ENCODE measurements at regions not wholly inside any gene's neighbourhood (a gene's known extent, or its start where the extent isn't known, plus 50 kb on each side); places are given as distances from the start of the nearest gene placed in this dataset.

- no peak overlapping the region for H3K27ac ChIP-seq
- DNase-seq (ENCODE audit: low read depth, low spot score), result no peak
- H3K9ac ChIP-seq (ENCODE audit: insufficient read length), result no peak overlapping the region
- no peaks in the 10 kb centered on the region for H3K9me3 ChIP-seq (ENCODE audit: low read depth, low read length)
- no peak for TF ChIP-seq EZH2 (IDR thresholded peaks at IDR 0.05)
- TF ChIP-seq FOXP2 (optimal IDR thresholded peaks at IDR 0.05; ENCODE audit: control extremely low read depth, extremely low read length, insufficient read depth), result no peak
- TF ChIP-seq POLR2AphosphoS5 (IDR thresholded peaks at IDR 0.05; ENCODE audit: borderline replicate concordance, low read depth, low read length), result no peak
- H3K36me3 ChIP-seq (ENCODE audit: insufficient read depth, low read length), result no peaks in the 10 kb centered on the region
- H3K4me3 ChIP-seq, result no peak overlapping the region
Measured at GRCh38 chr10:111836571-111836970, 347.0 kb downstream of the GPAM start.

- no peaks in the 10 kb centered on the region for H3K9me3 ChIP-seq (ENCODE audit: low read depth, low read length)
- no peak for DNase-seq (ENCODE audit: low read depth, low spot score)
- no peak overlapping the region for H3K4me3 ChIP-seq
Measured at GRCh38 chr10:111837086-111837485, 346.5 kb downstream of the GPAM start.

GRCh38 chr10:111837985-111838384 is 345.6 kb downstream of the GPAM start:
- Histone ChIP-seq H3K36me3 (ENCODE audit: insufficient read depth, low read length) (no peaks in the 10 kb centered on the region), H3K9ac (ENCODE audit: insufficient read length) (no peak overlapping the region), H3K4me3 (no peak overlapping the region), H3K9me3 (ENCODE audit: low read depth, low read length) (no peaks in the 10 kb centered on the region), H3K27ac (no peak overlapping the region)
- no peak for DNase-seq (ENCODE audit: low read depth, low spot score)
- no peak for TF ChIP-seq EZH2 (IDR thresholded peaks at IDR 0.05)
- TF ChIP-seq FOXP2 (optimal IDR thresholded peaks at IDR 0.05; ENCODE audit: control extremely low read depth, extremely low read length, insufficient read depth), result no peak
- TF ChIP-seq POLR2AphosphoS5 (IDR thresholded peaks at IDR 0.05; ENCODE audit: borderline replicate concordance, low read depth, low read length), result no peak

More at GRCh38 chr10:111837086-111837485, 346.5 kb downstream of the GPAM start:
- TF ChIP-seq EZH2 (IDR thresholded peaks at IDR 0.05) (no peak), POLR2AphosphoS5 (IDR thresholded peaks at IDR 0.05; ENCODE audit: borderline replicate concordance, low read depth, low read length) (no peak), FOXP2 (optimal IDR thresholded peaks at IDR 0.05; ENCODE audit: control extremely low read depth, extremely low read length, insufficient read depth) (no peak)
- no peaks in the 10 kb centered on the region for H3K36me3 ChIP-seq (ENCODE audit: insufficient read depth, low read length)
- no peak overlapping the region for H3K9ac ChIP-seq (ENCODE audit: insufficient read length)
- no peak overlapping the region for H3K27ac ChIP-seq

GRCh38 chr10:111840546-111840945 is 343.0 kb downstream of the GPAM start:
- TF ChIP-seq EZH2 (IDR thresholded peaks at IDR 0.05) (no peak), POLR2AphosphoS5 (IDR thresholded peaks at IDR 0.05; ENCODE audit: borderline replicate concordance, low read depth, low read length) (no peak), FOXP2 (optimal IDR thresholded peaks at IDR 0.05; ENCODE audit: control extremely low read depth, extremely low read length, insufficient read depth) (no peak)
- H3K4me3 ChIP-seq, result no peak overlapping the region
- no peaks in the 10 kb centered on the region for H3K9me3 ChIP-seq (ENCODE audit: low read depth, low read length)
- H3K9ac ChIP-seq (ENCODE audit: insufficient read length), result no peak overlapping the region
- H3K27ac ChIP-seq, result no peak overlapping the region
- no peak for DNase-seq (ENCODE audit: low read depth, low spot score)
- no peaks in the 10 kb centered on the region for H3K36me3 ChIP-seq (ENCODE audit: insufficient read depth, low read length)

GRCh38 chr10:111852801-111853200 is 330.8 kb downstream of the GPAM start:
- no peaks in the 10 kb centered on the region for H3K9me3 ChIP-seq (ENCODE audit: low read depth, low read length)

GRCh38 chr10:111856631-111857030 is 326.9 kb downstream of the GPAM start:
- TF ChIP-seq FOXP2 (optimal IDR thresholded peaks at IDR 0.05; ENCODE audit: control extremely low read depth, extremely low read length, insufficient read depth), result no peak
- TF ChIP-seq EZH2 (IDR thresholded peaks at IDR 0.05), result no peak
- TF ChIP-seq POLR2AphosphoS5 (IDR thresholded peaks at IDR 0.05; ENCODE audit: borderline replicate concordance, low read depth, low read length), result no peak

More at GRCh38 chr10:111852801-111853200, 330.8 kb downstream of the GPAM start:
- Histone ChIP-seq H3K27ac (no peak overlapping the region), H3K9ac (ENCODE audit: insufficient read length) (no peak overlapping the region), H3K4me3 (no peak overlapping the region), H3K36me3 (ENCODE audit: insufficient read depth, low read length) (no peaks in the 10 kb centered on the region)
- no peak for DNase-seq (ENCODE audit: low read depth, low spot score)
- TF ChIP-seq FOXP2 (optimal IDR thresholded peaks at IDR 0.05; ENCODE audit: control extremely low read depth, extremely low read length, insufficient read depth) (no peak), POLR2AphosphoS5 (IDR thresholded peaks at IDR 0.05; ENCODE audit: borderline replicate concordance, low read depth, low read length) (no peak), EZH2 (IDR thresholded peaks at IDR 0.05) (no peak)

GRCh38 chr10:111865550-111865949 is 318.0 kb downstream of the GPAM start:
- Histone ChIP-seq H3K27ac (no peak overlapping the region), H3K9me3 (ENCODE audit: low read depth, low read length) (no peaks in the 10 kb centered on the region), H3K9ac (ENCODE audit: insufficient read length) (no peak overlapping the region), H3K4me3 (no peak overlapping the region), H3K36me3 (ENCODE audit: insufficient read depth, low read length) (no peaks in the 10 kb centered on the region)
- no peak for TF ChIP-seq EZH2 (IDR thresholded peaks at IDR 0.05)
- no peak for TF ChIP-seq POLR2AphosphoS5 (IDR thresholded peaks at IDR 0.05; ENCODE audit: borderline replicate concordance, low read depth, low read length)
- TF ChIP-seq FOXP2 (optimal IDR thresholded peaks at IDR 0.05; ENCODE audit: control extremely low read depth, extremely low read length, insufficient read depth), result no peak
- DNase-seq (ENCODE audit: low read depth, low spot score), result no peak

More at GRCh38 chr10:111856631-111857030, 326.9 kb downstream of the GPAM start:
- H3K27ac ChIP-seq, result no peak overlapping the region
- DNase-seq (ENCODE audit: low read depth, low spot score), result no peak
- H3K9me3 ChIP-seq (ENCODE audit: low read depth, low read length), result no peaks in the 10 kb centered on the region
- H3K9ac ChIP-seq (ENCODE audit: insufficient read length), result no peak overlapping the region
- no peaks in the 10 kb centered on the region for H3K36me3 ChIP-seq (ENCODE audit: insufficient read depth, low read length)
- no peak overlapping the region for H3K4me3 ChIP-seq

GRCh38 chr10:111871458-111871857 is 312.1 kb downstream of the GPAM start:
- Histone ChIP-seq H3K9me3 (ENCODE audit: low read depth, low read length) (no peaks in the 10 kb centered on the region), H3K9ac (ENCODE audit: insufficient read length) (no peak overlapping the region), H3K27ac (no peak overlapping the region), H3K36me3 (ENCODE audit: insufficient read depth, low read length) (no peaks in the 10 kb centered on the region), H3K4me3 (no peak overlapping the region)
- TF ChIP-seq POLR2AphosphoS5 (IDR thresholded peaks at IDR 0.05; ENCODE audit: borderline replicate concordance, low read depth, low read length) (no peak), EZH2 (IDR thresholded peaks at IDR 0.05) (no peak), FOXP2 (optimal IDR thresholded peaks at IDR 0.05; ENCODE audit: control extremely low read depth, extremely low read length, insufficient read depth) (no peak)
- DNase-seq (ENCODE audit: low read depth, low spot score), result no peak

GRCh38 chr10:111872591-111872990 is 311.0 kb downstream of the GPAM start:
- no peak overlapping the region for H3K4me3 ChIP-seq
- no peaks in the 10 kb centered on the region for H3K9me3 ChIP-seq (ENCODE audit: low read depth, low read length)
- no peak overlapping the region for H3K27ac ChIP-seq

More at GRCh38 chr10:111872591-111872990, 311.0 kb downstream of the GPAM start:
- no peak for DNase-seq (ENCODE audit: low read depth, low spot score)
- TF ChIP-seq POLR2AphosphoS5 (IDR thresholded peaks at IDR 0.05; ENCODE audit: borderline replicate concordance, low read depth, low read length) (no peak), EZH2 (IDR thresholded peaks at IDR 0.05) (no peak), FOXP2 (optimal IDR thresholded peaks at IDR 0.05; ENCODE audit: control extremely low read depth, extremely low read length, insufficient read depth) (no peak)
- H3K9ac ChIP-seq (ENCODE audit: insufficient read length), result no peak overlapping the region
- no peaks in the 10 kb centered on the region for H3K36me3 ChIP-seq (ENCODE audit: insufficient read depth, low read length)
